K562 (cell line): ENCODE measurements at regions not wholly inside any gene's neighbourhood (a gene's known extent, or its start where the extent isn't known, plus 50 kb on each side); places are given as distances from the start of the nearest gene placed in this dataset.

ENCODE experiments used
- CHD2 ChIP-seq: IDR thresholded peaks from 2 replicates; pipeline ENCODE4 v1.6.1; 2011; ENCODE audit warnings: low read depth, low read length
- EP300 ChIP-seq: IDR thresholded peaks from 2 replicates; pipeline ENCODE4 v1.6.1; 2012; ENCODE audit warnings: low read length, improper control_type of control experiment
- ETV5 ChIP-seq: sonication (generic); formaldehyde crosslinking; IDR thresholded peaks from 2 replicates; pipeline ENCODE4 v1.4.0; 2020; ENCODE audit warnings: low read depth, mild to moderate bottlenecking, missing genetic modification reagents
- FOXK2 ChIP-seq, 2 experiments: fragments of 450-650 bp; IDR thresholded peaks in 1 of 2; conservative IDR thresholded peaks in 1 of 2; 2 replicates each; pipeline ENCODE4 v1.6.1; 2016; ENCODE audit warnings: low read depth in 2 of 2, mild to moderate bottlenecking in 1 of 2
- JUNB ChIP-seq: fragments of 450-650 bp; formaldehyde crosslinking; conservative IDR thresholded peaks from 2 replicates; pipeline ENCODE4 v1.4.0; 2020; ENCODE audit warnings: mild to moderate bottlenecking
- KLF1 ChIP-seq: fragments of 450-650 bp; IDR thresholded peaks from 2 replicates; pipeline ENCODE4 v1.6.1; 2016; ENCODE audit warnings: missing genetic modification characterization, missing compliant biosample characterization
- MAFK ChIP-seq: IDR thresholded peaks from 2 replicates; pipeline ENCODE4 v1.6.1; 2011; ENCODE audit warnings: low read length, improper control_type of control experiment
- RAD21 ChIP-seq, 2 experiments: fragments of 250-450 bp in 1 of 2; fragments of 450-650 bp in 1 of 2; sonication (Bioruptor Pico) in 1 of 2; formaldehyde crosslinking in 1 of 2; IDR thresholded peaks in 1 of 2; conservative IDR thresholded peaks in 1 of 2; 2 replicates each; pipeline versions ENCODE4 v1.4.0 to v1.8.0; 2020 to 2022; ENCODE audit warnings: mild to moderate bottlenecking in 2 of 2, moderate library complexity in 1 of 2
- SAP30 ChIP-seq: fragments of 200-600 bp; sonication (generic); IDR thresholded peaks from 2 replicates; pipeline ENCODE4 v1.6.1; 2012; ENCODE audit warnings: borderline replicate concordance, low read depth, mild to moderate bottlenecking, moderate library complexity, low read length, control low read depth, inconsistent platforms; ENCODE audit not compliant: insufficient read depth, poor library complexity, severe bottlenecking
- SMAD4 ChIP-seq: fragments of 250-450 bp; sonication (Bioruptor Pico); conservative IDR thresholded peaks from 2 replicates; pipeline ENCODE4 v1.8.0; 2021; ENCODE audit warnings: inconsistent platforms, mild to moderate bottlenecking, moderate library complexity

DNA sequence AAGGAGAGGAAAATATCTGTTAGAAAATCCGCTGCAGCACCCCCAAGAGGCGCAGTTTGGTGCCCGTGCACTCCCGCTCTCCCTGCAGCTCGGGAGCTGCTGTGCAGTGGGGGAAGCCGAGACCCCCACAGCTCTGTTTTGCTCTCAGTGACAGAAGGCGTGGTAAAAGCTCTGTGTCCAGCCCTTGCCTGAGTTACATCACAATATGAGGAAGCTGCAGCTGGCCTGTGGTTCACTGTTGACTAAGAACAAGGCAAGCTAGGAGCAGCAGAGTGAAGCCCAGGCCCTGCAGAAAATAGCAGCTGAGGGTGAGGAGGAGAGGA, 88.5 kb upstream of the ADRA2C start:
- TF ChIP-seq SAP30 (no peak), EP300 (no peak), MAFK (no peak), SMAD4 (CRISPR knock-in tag) (no peak), KLF1 (no peak), JUNB (CRISPR knock-in tag) (no peak), CHD2 (no peak), RAD21 (CRISPR knock-in tag; conservative IDR thresholded peaks at IDR 0.05 in 1 of 2, IDR thresholded peaks at IDR 0.05 in 1 of 2) (no peak), ETV5 (CRISPR knock-in tag) (no peak), FOXK2 (conservative IDR thresholded peaks at IDR 0.05 in 1 of 2, IDR thresholded peaks at IDR 0.05 in 1 of 2; ENCODE audit: low read depth in 2 of 2) (no peak)
